Ecto neural progenitor cell (in vitro differentiated cells): ENCODE measurements at regions not wholly inside any gene's neighbourhood (a gene's known extent, or its start where the extent isn't known, plus 50 kb on each side); places are given as distances from the start of the nearest gene placed in this dataset.
A peak's percentile ranks its signal among the peaks of the same experiment; 100 is the strongest.

Experiments
- DNase-seq: peaks from one replicate; pipeline ENCODE4 v3.0.0-alpha.2; 2018; ENCODE audit warnings: low spot score

DNA sequence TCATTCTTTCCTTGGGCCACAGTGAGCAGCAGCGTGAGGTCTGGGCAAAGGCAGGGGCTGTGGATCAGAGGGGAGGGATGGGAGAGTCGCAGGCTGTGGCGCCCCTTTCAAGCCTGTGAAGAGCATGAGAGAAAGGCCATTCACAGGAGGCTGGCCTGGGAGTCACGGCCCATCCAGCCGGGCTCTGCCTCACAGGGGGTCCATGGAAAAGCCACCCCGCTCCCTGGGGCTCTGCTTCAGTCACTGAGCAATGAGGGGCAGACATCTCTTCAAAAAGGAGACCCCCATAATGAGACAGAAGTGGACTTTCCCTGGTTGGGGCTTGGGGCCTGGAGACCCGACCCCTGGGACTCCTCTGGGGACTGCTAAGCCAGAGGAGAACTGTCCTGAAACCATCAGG lies 117.0 kb upstream of the GSC start:
- DNase-seq, result no peak

- DNase-seq, result no peak
Measured at GRCh38 chr14:94885481-94886155, 115.7 kb upstream of the GSC start.

DNA sequence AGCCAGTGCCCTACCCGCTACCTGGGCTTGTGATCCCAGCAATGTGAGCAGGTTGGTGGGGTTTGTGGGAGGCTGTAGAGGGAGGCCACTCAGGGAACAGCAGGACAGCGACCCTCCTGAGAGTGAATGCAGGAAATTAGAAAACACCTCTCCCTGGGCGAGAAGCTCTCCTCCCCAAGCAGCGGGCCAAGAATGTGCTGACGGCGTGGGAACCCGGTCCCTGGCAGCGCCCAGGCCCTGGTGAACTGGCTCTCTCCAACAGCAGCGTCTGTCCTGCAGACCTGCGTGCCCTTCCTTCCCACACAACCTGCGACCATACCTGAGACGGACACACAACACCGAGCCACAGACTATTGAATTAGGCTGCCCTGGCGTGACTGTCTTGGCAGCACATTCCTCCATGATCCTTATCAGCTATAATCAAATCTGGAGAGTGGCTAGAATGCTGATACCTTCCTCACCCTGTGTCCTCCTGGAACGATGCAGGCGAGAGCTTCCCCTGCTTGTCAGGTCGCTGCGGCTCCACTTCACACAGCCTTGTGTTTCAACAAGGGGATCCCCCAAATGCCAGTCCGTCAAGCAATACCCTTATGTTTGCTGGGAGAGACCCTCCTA lies 114.8 kb upstream of the GSC start:
- DNase-seq, result no peak

GRCh38 chr14:94882401-94882800 lies 112.5 kb upstream of the GSC start:
- DNase-seq, result no peak

- no peak for DNase-seq
Measured at GRCh38 chr14:94880876-94881275, 111.0 kb upstream of the GSC start.

- DNase-seq, result no peak
Measured at GRCh38 chr14:94880106-94880505, 110.2 kb upstream of the GSC start.

- DNase-seq, result no peak
Measured at GRCh38 chr14:94879537-94879936, 109.6 kb upstream of the GSC start.

GRCh38 chr14:94876306-94876705 lies 106.4 kb upstream of the GSC start:
- DNase-seq, result no peak

- DNase-seq, result no peak
Measured at GRCh38 chr14:94875256-94875655, 105.3 kb upstream of the GSC start.

DNA sequence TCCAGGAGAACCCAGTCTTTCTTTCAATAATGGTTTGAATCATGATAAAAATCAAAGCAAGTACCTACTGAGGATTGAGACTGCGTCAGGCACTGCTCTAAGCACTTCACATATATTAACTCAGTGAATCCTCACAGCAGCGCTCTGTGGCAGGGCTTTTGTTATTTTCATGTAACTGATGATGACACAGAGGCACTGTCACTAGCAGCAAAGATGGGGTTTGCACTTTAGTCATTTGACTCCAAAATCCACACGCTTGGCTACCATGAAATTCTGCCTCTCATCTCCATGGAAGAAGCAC lies 98.8 kb upstream of the GSC start:
- DNase-seq, result no peak

DNA sequence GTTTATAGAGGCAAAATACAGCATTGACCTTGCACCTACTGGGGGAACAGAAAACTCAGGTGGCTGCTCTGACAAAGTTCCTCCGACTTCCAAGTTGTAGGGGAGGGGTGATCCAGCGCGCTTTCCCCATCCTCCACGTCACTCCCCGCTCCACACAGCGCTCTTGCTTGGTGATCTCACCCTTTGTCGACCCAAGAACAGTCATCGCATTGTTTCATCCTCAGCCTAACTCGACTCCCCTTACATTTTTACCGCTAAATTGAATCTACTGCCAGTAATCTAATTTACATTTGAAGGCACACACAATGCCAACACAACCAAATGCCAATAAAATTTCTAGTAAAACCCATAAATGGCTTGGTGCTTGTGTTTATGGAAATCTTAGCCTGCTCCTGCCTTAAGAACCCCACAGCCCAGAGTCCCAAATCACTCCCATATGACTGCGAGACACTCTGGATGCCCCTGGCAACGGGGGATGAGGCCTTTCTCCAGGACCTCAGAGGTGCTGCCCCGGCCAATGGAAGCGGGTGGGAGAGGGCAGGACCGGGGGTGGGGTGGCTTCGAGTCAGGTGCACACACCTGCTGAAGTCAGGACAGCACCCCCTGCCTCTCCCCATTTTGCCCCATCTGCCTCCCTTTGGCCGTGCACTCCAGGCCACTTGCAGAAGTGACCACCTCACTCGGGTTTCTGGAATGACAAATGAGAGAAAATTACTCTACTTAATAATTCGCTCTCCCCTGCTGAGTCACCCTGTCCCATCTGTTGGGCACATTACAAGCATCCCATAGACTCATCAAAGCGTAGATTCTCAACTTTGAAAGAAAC lies 98.2 kb upstream of the GSC start:
- DNase-seq, result no peak

- DNase-seq, result no peak
Measured at GRCh38 chr14:94867209-94867608, 97.3 kb upstream of the GSC start.

GRCh38 chr14:94864387-94865195 lies 94.7 kb upstream of the GSC start:
- peak; percentile 57 for DNase-seq

GRCh38 chr14:94863366-94863765 lies 93.5 kb upstream of the GSC start:
- no peak for DNase-seq

DNA sequence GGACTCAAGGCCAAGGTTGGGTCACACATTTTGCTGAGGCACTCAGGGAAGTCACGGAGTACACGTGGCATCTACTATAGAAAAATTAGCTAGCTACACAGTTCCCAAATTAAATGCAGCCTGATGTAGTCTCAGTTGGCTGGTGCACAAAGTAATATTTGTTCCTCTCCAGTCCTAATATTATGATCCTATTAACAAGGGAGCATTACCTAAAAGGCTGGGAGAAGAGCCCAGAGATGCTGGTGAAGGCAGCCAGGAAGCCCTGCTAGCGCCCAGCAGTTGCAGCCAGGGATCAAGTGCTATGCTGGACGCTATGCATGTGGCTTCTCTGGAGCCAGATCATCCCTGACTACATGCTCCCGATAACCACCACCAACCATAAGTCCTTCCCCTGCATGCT lies 88.0 kb upstream of the GSC start:
- DNase-seq, result no peak

DNA sequence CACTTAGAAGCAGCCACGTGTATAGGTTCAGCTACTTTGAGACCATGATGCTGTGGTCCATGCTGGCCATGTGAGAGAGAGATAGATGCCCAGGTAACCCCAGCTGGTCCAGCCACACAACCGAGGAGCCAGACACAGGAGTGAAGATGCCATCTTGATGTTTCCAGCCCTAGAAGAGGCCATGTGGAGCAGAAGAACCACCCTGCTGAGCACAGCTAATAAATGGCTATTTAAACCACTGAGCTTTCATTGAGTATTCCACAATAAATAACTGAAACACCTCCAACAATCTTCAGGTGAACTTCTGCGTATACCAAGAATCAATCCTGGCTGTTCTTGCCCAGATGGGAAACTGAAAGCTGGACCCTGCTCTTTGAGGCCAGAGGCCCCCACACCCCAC lies 84.0 kb upstream of the GSC start:
- no peak for DNase-seq

GRCh38 chr14:94850309-94851211 lies 80.6 kb upstream of the GSC start:
- DNase-seq, result no peak

DNA sequence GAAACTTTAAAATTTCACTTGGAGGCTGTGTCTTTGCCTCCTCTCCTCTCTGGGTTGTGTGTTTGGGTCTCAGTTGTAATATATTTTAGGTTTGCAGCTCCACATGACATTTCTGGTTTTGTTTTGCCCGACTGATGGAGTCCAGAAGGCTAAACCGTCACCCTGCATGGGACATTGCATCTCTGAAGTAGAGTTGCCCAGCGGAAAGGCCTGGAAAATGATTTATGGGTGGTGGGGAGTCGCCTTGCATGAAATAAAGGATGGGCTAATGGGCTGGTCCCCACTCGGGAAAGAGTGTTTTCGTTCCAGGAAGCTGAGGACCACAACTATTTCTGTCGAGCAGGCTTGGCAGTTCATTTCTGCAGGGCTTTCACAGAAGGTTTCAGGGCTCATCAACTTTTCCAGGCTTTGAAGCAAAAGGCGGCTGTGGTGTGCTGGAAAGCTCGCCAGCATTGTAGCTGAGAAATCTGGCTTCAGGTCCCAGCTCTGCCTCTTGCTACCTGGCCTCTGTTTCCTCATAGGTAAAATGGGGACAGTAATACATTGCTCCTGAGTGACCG lies 74.8 kb upstream of the GSC start:
- DNase-seq, result no peak

DNA sequence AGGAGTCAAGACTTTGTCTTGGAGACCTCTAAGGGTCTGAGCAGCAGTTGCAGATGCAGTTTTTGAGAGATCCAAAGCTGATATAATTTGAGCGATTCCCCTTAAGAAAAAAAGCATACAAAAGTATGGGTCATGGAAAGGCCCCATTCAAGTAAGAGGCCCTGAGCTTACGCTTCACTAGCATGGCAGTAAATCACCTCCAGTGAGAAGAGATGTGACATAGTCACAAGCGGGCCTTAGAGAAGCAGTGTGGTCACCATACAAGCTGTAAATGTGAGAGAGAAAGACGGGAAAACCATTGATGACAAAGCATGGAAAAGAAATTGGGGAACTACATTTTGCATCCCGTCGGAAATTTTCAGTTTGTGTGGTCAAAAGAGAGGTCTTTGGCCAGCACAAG lies 70.6 kb upstream of the GSC start:
- DNase-seq, result no peak

- DNase-seq, result no peak
Measured at GRCh38 chr14:94839348-94839747, 69.4 kb upstream of the GSC start.

DNA sequence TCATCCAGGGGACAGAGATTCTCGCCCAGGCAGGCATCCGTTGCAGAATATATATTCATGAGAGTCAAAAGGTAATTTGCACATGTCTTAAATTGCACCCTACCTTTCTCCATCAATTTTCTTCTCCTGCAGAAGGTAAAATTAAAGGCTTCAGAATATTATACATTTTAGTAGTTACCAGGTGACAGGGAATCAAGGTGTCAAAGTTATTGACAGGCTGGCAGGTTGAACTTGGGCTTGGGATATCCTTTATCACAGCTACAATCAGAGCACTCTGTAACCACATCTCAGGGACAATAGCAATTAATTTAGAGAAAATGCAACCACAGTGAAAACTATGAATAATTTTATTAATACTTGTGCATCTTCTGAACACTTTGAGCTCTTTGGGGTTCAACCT lies 66.9 kb upstream of the GSC start:
- no peak for DNase-seq
